Uterus (tissue), 2 donors: ENCODE measurements at regions not wholly inside any gene's neighbourhood (a gene's known extent, or its start where the extent isn't known, plus 50 kb on each side); places are given as distances from the start of the nearest gene placed in this dataset.

ENCODE experiments used
- CTCF ChIP-seq, 4 experiments: fragments of 200-600 bp in 2 of 4; fragments of 450-650 bp in 2 of 4; sonication (generic) in 2 of 4; IDR thresholded peaks; one replicate each; pipeline ENCODE4 v1.5.1; 2016 to 2019; ENCODE audit warnings: antibody characterized with exemption in 4 of 4, mild to moderate bottlenecking in 2 of 4, moderate library complexity in 1 of 4
- POLR2A ChIP-seq, 2 donors: fragments of 450-650 bp; IDR thresholded peaks; one replicate each; pipeline ENCODE4 v1.6.1; 2016; ENCODE audit warnings: antibody characterized with exemption in 2 of 2, mild to moderate bottlenecking in 1 of 2, moderate library complexity in 1 of 2

GRCh38 chr4:177923888-177924287 is 481.7 kb upstream of the AGA start:
- no peak for TF ChIP-seq POLR2A (IDR thresholded peaks at IDR 0.05)
- no peak for TF ChIP-seq CTCF (IDR thresholded peaks at IDR 0.05)
